ENCODE measurements at regions not wholly inside any gene's neighbourhood (a gene's known extent, or its start where the extent isn't known, plus 50 kb on each side); places are given as distances from the start of the nearest gene placed in this dataset.

- intact Hi-C loops (cut with micrococcal nuclease), result no loop called here
These were observed 222.8 kb downstream of the SOX11 start for GRCh38 chr2:5914811-5915611.

GRCh38 chr2:5915881-5916310, 223.7 kb downstream of the SOX11 start:
- intact Hi-C loops (cut with micrococcal nuclease), result no loop called here

DNA sequence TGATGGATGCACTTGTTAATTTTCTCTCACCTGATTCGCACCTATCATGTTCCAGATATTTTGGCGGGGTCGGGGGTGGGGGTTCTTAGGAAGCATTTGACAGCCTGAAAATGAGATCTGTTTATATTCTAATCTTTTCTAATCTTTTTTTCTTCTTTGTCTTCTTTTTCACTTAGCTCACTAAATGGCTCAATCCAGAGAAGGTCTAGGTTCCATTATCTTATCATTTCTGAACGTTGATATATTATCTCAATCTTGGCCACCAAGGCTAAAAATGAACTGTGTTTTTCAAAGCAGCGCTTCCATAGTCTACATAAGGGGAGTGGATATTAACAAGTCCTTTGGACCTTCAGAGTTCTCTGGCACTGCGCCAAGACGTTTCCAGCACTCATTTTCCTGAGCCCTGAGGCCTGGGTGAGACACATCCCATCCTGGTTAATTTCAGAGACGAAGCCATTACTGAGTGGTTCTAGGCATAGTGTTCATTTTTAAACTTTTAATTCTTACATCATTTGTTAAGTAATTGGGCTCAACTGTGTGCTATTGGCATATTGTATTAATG, 229.0 kb downstream of the SOX11 start:
- intact Hi-C loops (cut with micrococcal nuclease), result no loop called here

DNA sequence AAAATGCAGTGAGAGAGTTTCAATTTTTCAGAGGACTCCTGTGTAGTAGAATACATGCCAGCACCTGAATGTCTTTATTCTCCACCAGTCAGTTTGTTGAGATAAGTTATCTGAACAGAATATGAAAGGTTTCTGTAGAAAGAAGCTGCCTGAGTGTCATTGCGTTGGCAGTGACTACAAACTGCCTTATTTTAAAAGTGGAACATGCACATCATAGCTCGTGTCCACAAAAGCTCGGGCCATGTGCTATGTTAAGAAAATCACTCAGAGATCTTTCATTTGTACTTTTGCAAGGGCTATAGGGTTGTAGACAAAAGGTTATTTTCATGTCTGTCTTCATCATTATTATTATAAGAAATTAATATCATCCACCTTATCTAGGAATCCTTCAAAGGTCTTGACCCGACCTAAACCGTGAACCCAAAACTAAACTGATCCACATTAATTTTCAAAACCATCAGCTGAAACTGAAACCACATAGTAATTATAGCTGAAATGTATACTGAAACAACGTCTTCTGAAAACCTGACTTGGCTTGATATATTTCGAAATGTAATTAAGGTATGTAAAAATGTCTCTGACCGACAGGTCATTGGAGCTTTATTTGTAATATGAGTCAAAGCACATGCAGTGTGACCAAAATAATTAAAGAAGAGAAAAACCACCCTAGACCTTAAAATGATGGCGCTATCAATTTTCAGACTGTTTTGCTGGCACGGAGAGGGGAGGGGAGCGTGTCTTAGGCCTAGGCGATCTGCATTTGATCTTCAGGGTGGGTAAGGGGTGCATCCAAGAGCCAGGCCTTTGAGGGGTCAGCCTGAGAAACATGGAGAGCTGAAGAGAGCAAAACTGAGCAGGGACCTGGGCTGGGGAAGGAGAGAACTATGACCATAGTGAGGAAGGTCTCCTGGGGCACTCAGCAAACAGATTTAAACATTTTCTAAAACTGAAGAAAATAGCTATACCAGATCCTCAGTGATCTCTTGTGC, 232.1 kb downstream of the SOX11 start:
- intact Hi-C loops (cut with micrococcal nuclease), result no loop called here

- intact Hi-C loops (cut with micrococcal nuclease), result no loop called here
These were observed 233.4 kb downstream of the SOX11 start for GRCh38 chr2:5925604-5926003.

- intact Hi-C loops (cut with micrococcal nuclease), result no loop called here
These were observed 234.8 kb downstream of the SOX11 start for GRCh38 chr2:5926871-5927512.

DNA sequence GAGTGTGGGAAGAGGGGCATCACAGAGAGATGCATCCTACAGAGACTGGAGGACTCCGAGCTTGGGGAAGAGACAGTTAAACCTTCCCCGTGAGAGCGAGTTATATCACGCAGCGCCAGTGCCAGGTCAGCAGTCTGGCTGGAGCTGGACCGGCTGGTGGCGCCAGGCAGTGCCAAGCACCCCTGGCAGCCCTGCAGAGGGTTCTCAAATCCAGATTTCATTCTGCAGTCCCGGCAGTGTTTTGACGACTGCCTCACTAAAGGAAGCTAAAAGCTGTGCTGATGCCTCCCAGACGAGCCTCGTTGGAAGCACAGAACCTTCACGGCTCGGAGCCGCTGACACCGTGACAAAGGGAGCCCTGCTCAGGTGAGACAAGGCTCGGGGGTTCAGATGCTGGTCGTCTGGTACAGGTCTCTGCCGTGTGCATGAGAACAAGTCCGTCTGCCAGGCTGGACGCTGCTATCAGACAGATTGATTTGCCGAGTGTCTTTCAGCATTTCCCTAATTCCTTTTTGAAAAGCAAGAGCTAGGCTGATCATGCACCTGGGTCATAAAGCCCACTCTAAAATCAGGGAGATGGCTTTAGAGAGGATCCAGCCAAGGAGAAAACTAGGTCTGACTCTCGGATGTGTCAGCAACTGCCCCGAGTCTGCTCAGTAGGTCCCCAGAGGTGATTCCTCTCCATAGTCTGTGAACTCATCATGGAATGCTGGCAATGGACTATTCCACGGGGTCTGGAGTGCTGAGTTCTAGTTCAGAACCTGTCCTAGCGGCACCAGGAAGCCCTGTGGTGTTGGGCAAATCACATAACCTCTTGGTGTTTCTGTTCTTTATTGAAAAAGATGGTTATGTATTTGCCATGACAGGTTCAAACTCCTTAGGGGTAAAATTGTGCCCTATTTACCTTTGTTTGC, 240.6 kb downstream of the SOX11 start:
- intact Hi-C loops (cut with micrococcal nuclease), result no loop called here

DNA sequence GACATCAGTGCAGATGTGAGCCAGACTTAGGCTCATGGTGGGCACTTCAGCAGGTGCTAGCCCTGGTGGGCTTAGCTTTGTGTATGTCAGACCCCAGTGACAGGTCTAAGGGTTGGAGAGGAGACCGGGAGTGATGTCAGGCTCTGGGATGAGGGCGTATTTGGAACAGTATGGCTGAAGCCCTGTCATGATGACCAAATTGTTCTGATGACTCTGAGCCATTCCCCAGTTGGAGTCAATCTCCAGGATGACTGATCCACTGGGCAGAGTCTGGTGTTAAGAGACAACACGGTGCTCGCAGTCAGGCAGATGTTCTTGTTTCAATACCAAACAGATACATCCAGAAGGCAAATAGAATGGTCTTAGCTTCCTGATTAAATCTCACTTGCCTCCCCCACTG, 241.5 kb downstream of the SOX11 start:
- intact Hi-C loops (cut with micrococcal nuclease), result no loop called here

- intact Hi-C loops (cut with micrococcal nuclease), result no loop called here
These were observed 245.1 kb downstream of the SOX11 start for GRCh38 chr2:5937321-5937720.

DNA sequence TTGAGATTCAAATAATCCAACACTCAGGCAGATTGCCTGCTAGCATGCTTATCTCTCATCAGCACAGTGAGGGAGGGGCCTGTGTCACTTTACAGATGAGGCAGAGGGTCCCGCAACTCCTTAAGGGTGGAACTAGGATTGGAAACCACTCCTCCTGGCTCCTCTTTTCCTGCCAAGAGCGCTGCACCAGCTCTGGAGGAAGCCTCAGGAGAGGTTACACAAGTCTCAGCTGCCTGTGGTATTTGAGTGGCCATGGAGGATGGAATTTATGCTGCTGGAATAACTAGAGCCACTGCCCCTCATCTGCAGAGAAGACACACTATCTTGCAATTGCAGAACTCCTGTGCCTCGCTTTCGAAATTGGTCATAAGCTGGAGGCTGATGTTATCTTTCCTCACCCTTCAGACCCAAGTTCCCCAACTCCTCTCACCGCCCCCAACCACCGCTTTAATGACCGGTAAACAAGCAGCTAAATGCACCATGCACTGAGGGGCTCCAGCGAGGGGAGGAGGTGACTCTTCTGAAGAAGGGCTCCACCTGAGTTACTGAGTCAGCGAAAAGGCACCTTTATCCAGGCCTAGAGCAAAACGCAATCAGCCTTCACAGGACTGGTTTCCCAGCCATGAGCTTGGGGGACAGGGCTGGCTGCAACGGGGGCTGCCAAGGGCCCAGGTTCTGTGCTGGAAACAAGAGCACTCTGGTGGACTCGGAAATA, 245.8 kb downstream of the SOX11 start:
- intact Hi-C loops (cut with micrococcal nuclease), result no loop called here

DNA sequence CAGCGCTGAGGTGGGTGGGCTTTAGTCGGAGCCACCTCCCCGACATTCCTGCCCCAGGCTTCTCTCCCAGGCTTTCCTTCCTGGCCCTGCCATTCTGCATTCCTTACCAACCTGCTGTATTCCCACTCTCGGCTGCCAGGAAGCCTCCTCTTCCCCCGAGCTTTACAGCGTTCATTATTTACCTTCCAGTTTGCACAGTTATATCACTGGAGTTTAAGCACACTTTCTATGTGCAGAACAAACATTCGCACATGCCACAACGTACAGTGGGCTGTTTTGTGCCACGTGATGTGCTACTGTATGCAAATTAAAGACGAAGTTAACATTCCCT, 246.3 kb downstream of the SOX11 start:
- intact Hi-C loops (cut with micrococcal nuclease), result no loop called here

DNA sequence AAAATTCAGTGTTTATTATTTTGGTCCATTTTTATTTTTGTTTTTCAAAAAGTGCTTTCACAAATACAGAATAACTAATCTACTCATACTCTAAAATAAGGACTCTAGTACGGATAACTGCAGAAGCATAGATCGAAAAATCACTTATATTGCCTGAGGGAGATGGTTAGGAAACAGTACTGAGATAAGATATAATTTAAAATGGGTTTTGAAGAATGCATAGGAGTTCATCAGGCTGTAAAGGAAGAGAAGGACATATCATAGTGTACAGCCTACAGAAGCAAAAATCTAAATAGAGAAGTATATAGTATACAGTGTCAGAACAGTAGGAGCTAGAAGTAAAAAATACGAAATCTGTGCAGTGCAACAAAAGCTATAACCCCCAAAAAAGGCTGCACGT, 247.4 kb downstream of the SOX11 start:
- intact Hi-C loops (cut with micrococcal nuclease), result no loop called here

GRCh38 chr2:5940596-5941535, 248.7 kb downstream of the SOX11 start:
- intact Hi-C loops (cut with micrococcal nuclease), result no loop called here

DNA sequence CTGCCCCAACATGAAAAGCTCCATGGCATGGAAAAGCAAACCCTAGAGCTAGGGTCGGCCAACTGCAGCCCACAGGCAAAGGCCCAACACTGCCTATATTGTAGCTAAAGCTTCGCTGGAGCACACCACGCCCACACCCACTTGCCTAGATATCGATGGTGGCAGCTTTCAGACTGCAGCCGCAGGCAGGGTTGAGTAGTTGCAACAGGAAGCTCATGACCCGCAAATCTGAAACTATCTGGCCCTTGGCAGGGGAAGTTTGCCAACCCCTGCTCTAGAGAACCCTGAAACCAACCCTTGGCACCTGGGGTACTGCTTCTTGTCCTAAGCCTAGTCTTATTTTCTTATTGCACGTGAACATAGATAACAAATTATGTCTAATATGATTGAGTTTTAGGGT, 250.0 kb downstream of the SOX11 start:
- intact Hi-C loops (cut with micrococcal nuclease), result no loop called here

- intact Hi-C loops (cut with micrococcal nuclease), result no loop called here
These were observed 253.6 kb downstream of the SOX11 start for GRCh38 chr2:5945742-5946141.

DNA sequence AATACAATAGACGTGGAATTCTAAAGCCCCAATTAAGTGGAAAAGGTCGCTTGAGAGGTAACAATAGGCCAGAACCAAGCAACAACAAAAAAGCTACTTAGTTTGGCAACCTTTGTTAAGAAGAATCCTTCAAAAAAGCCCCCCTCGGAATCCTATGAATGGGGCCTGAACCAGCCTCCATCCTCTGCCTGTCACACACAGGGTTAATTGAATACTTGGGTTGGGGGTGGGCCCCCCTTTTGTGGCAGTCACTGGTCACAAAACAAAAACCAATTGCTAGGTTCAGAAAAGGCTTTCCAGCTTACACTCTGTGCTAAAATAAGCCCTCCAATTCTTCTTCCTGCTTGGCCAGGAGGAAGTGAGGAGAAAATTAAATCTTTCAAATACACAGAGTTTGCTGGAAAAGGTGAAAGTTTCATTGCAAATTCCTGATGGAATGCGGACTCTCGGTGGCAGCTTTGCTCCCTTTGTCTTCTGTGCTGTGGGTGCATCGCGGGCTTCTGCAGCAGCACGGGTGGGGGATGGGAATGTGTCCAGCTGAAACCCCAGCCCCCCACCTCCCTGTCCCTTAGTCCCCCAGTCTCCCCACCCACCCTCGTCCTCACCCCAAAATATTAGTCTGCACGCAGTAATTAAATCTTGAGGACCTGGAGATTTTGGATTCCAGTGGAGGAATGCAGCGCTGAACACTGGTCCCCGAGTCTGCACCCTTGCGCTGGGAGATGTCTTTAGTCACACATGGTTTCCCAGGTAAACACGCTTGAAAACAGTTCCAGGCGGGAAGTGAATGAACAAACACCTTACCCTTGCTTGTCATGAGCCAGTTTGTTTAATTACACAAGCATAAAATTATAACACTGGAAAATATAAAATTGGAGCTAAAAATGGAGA, 254.3 kb downstream of the SOX11 start:
- intact Hi-C loops (cut with micrococcal nuclease), result no loop called here

- intact Hi-C loops (cut with micrococcal nuclease), result no loop called here
These were observed 258.6 kb downstream of the SOX11 start for GRCh38 chr2:5950736-5951135.

- intact Hi-C loops (cut with micrococcal nuclease), result no loop called here
These were observed 259.3 kb downstream of the SOX11 start for GRCh38 chr2:5951471-5951870.
